Keratinocyte (primary cell): ENCODE measurements at regions not wholly inside any gene's neighbourhood (a gene's known extent, or its start where the extent isn't known, plus 50 kb on each side); places are given as distances from the start of the nearest gene placed in this dataset.
"Not testable (repeated sequence)": the region's sequence is repeated elsewhere in the genome, so short reads cannot be mapped to it uniquely, and the experiment has no call there.

ENCODE experiments used
- EZH2 ChIP-seq: IDR thresholded peaks from one replicate; pipeline ENCODE4 v1.6.1; 2012; ENCODE audit warnings: inconsistent platforms, mild to moderate bottlenecking, low read length, moderate library complexity
- TF ChIP-seq, protein P1 (sequence below), 3 experiments: IDR thresholded peaks in 1 of 3; conservative IDR thresholded peaks in 1 of 3; optimal IDR thresholded peaks in 1 of 3; 2 replicates in 2 of 3; 3 replicates in 1 of 3; pipeline versions ENCODE3 to v1.5.1; 2011; ENCODE audit warnings: low read length in 3 of 3, mild to moderate bottlenecking in 3 of 3, moderate library complexity in 2 of 3, control low read depth in 1 of 3, inconsistent platforms in 1 of 3; ENCODE audit not compliant: insufficient read depth in 2 of 3; ENCODE audit errors: extremely low read depth in 1 of 3

GRCh38 chr7:65069476-65069875 lies 63.0 kb upstream of the ERV3-1 start:
- TF ChIP-seq, protein P1, sequence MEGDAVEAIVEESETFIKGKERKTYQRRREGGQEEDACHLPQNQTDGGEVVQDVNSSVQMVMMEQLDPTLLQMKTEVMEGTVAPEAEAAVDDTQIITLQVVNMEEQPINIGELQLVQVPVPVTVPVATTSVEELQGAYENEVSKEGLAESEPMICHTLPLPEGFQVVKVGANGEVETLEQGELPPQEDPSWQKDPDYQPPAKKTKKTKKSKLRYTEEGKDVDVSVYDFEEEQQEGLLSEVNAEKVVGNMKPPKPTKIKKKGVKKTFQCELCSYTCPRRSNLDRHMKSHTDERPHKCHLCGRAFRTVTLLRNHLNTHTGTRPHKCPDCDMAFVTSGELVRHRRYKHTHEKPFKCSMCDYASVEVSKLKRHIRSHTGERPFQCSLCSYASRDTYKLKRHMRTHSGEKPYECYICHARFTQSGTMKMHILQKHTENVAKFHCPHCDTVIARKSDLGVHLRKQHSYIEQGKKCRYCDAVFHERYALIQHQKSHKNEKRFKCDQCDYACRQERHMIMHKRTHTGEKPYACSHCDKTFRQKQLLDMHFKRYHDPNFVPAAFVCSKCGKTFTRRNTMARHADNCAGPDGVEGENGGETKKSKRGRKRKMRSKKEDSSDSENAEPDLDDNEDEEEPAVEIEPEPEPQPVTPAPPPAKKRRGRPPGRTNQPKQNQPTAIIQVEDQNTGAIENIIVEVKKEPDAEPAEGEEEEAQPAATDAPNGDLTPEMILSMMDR (optimal IDR thresholded peaks at IDR 0.05 in 1 of 3, IDR thresholded peaks at IDR 0.05 in 1 of 3, conservative IDR thresholded peaks at IDR 0.05 in 1 of 3; ENCODE audit: extremely low read depth in 1 of 3, insufficient read depth in 2 of 3, low read length in 3 of 3): not testable (repeated sequence)
- not testable (repeated sequence) for TF ChIP-seq EZH2
